SK-N-SH treated with all-trans-retinoic acid at 6 μM for 48 hours (cell line): ENCODE measurements at regions not wholly inside any gene's neighbourhood (a gene's known extent, or its start where the extent isn't known, plus 50 kb on each side); places are given as distances from the start of the nearest gene placed in this dataset.
"Not testable (repeated sequence)": the region's sequence is repeated elsewhere in the genome, so short reads cannot be mapped to it uniquely, and the experiment has no call there.

Experiments used
- ATAC-seq: fragments of 200-7000 bp; cut with Tn5 transposase; 3 replicates; pipeline ENCODE4 v1.9.1; 2020; ENCODE audit warnings: mild to moderate bottlenecking, moderate library complexity
- ARNTL ChIP-seq: fragments of 450-650 bp; formaldehyde crosslinking; IDR thresholded peaks from 2 replicates; pipeline ENCODE4 v1.5.0; 2020; ENCODE audit warnings: low read depth, mild to moderate bottlenecking, moderate library complexity, borderline replicate concordance
- BACH2 ChIP-seq: fragments of 250-450 bp; sonication (Bioruptor Pico); IDR thresholded peaks from 2 replicates; pipeline ENCODE4 v1.9.0; 2021; ENCODE audit warnings: mild to moderate bottlenecking, borderline replicate concordance
- CSDC2 ChIP-seq: fragments of 250-450 bp; sonication (Bioruptor Pico); IDR thresholded peaks from 2 replicates; pipeline ENCODE4 v1.5.0; 2020; ENCODE audit warnings: mild to moderate bottlenecking, moderate library complexity
- ESRRG ChIP-seq: fragments of 250-450 bp; sonication (Bioruptor Pico); IDR thresholded peaks from 2 replicates; pipeline ENCODE4 v1.6.1; 2021; ENCODE audit warnings: mild to moderate bottlenecking
- GLIS3 ChIP-seq: fragments of 250-450 bp; sonication (Bioruptor Pico); IDR thresholded peaks from 2 replicates; pipeline ENCODE4 v1.5.0; 2020; ENCODE audit warnings: mild to moderate bottlenecking, moderate library complexity
- ISL1 ChIP-seq: fragments of 250-450 bp; sonication (Bioruptor Pico); IDR thresholded peaks from 2 replicates; pipeline ENCODE4 v2.1.2; 2022; ENCODE audit warnings: mild to moderate bottlenecking, moderate library complexity
- OSR1 ChIP-seq: fragments of 250-450 bp; sonication (Bioruptor Pico); IDR thresholded peaks from 2 replicates; pipeline ENCODE4 v1.8.0; 2022; ENCODE audit warnings: moderate library complexity, mild to moderate bottlenecking, inconsistent platforms
- SNAI2 ChIP-seq: fragments of 250-450 bp; sonication (Bioruptor Pico); IDR thresholded peaks from 2 replicates; pipeline ENCODE4 v1.5.0; 2020; ENCODE audit warnings: mild to moderate bottlenecking, moderate library complexity
- TOX ChIP-seq: fragments of 250-450 bp; sonication (Bioruptor Pico); IDR thresholded peaks from 2 replicates; pipeline ENCODE4 v1.8.0; 2021; ENCODE audit warnings: mild to moderate bottlenecking, moderate library complexity, borderline replicate concordance
- ZC3H10 ChIP-seq: fragments of 250-450 bp; sonication (Bioruptor Pico); IDR thresholded peaks from 2 replicates; pipeline ENCODE4 v1.5.1; 2021; ENCODE audit warnings: mild to moderate bottlenecking, moderate library complexity
- ZFP3 ChIP-seq: fragments of 250-450 bp; sonication (Bioruptor Pico); IDR thresholded peaks from 2 replicates; pipeline ENCODE4 v1.5.0; 2020; ENCODE audit warnings: mild to moderate bottlenecking, moderate library complexity
- ZFP30 ChIP-seq: fragments of 450-650 bp; formaldehyde crosslinking; IDR thresholded peaks from 2 replicates; pipeline ENCODE4 v1.5.0; 2022; ENCODE audit warnings: mild to moderate bottlenecking, moderate library complexity
- ZNF565 ChIP-seq: fragments of 450-650 bp; formaldehyde crosslinking; conservative IDR thresholded peaks from 2 replicates; pipeline ENCODE4 v1.5.0; 2020; ENCODE audit warnings: low read depth, mild to moderate bottlenecking, moderate library complexity
- ZNF70 ChIP-seq: fragments of 450-650 bp; formaldehyde crosslinking; IDR thresholded peaks from 2 replicates; pipeline ENCODE4 v1.5.0; 2020; ENCODE audit warnings: mild to moderate bottlenecking, moderate library complexity
- ZNF8 ChIP-seq: fragments of 450-650 bp; formaldehyde crosslinking; IDR thresholded peaks from 2 replicates; pipeline ENCODE4 v1.5.0; 2020; ENCODE audit warnings: mild to moderate bottlenecking, moderate library complexity
- TF ChIP-seq, protein P1 (sequence below): fragments of 250-450 bp; sonication (Bioruptor Pico); IDR thresholded peaks from 2 replicates; pipeline ENCODE4 v1.8.0; 2020; ENCODE audit warnings: mild to moderate bottlenecking, moderate library complexity, borderline replicate concordance
- TF ChIP-seq, protein P2 (sequence below): fragments of 250-450 bp; sonication (Bioruptor Pico); IDR thresholded peaks from 2 replicates; pipeline ENCODE4 v1.5.1; 2020; ENCODE audit warnings: low read depth, mild to moderate bottlenecking, moderate library complexity
- TF ChIP-seq, protein P3 (sequence below): fragments of 250-450 bp; sonication (Bioruptor Pico); IDR thresholded peaks from 2 replicates; pipeline ENCODE4 v1.8.0; 2021; ENCODE audit warnings: low read depth, mild to moderate bottlenecking, moderate library complexity, borderline replicate concordance
- TF ChIP-seq, protein P4 (sequence below): fragments of 250-450 bp; sonication (Bioruptor Pico); IDR thresholded peaks from 2 replicates; pipeline ENCODE4 v1.5.1; 2021; ENCODE audit warnings: mild to moderate bottlenecking, moderate library complexity
- TF ChIP-seq, protein P5 (sequence below): fragments of 250-450 bp; sonication (Bioruptor Pico); IDR thresholded peaks from 2 replicates; pipeline ENCODE4 v1.5.0; 2020; ENCODE audit warnings: mild to moderate bottlenecking, moderate library complexity

DNA sequence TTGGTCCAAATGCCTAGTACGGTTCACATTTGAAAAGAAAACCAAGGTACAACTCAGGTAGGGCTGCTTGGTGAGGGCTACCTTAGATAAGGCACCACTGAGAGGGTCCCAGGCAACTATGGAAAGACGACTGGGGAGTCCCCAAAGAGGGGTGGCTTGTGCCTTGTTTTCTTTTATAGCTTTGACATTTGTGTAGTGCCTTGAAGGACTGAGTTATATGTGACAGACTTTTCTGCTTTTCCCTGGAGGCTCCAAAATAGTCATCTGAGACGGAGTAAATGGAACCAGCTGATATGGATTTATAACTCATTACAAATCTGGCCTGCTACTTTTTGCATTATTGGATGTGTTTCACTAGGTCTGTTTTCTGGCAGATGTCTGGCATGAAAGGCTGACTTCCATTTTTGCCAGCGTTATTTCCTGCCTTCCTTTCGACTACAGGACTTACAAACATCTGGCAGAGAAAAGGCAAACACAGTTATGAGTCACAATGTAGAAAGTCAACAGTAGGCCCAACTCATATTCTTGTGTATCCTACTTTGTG, 88.2 kb upstream of the IMMP2L start (continued):
- TF ChIP-seq ZNF70 (CRISPR knock-in tag) (no peak; the same call in none of the 2 replicates), ZFP3 (no peak), BACH2 (CRISPR knock-in tag) (no peak), GLIS3 (CRISPR knock-in tag) (no peak), TOX (no peak), ISL1 (CRISPR knock-in tag) (peak; percentile 44; the same call in 1 of the 2 replicates)
- TF ChIP-seq, protein P1, sequence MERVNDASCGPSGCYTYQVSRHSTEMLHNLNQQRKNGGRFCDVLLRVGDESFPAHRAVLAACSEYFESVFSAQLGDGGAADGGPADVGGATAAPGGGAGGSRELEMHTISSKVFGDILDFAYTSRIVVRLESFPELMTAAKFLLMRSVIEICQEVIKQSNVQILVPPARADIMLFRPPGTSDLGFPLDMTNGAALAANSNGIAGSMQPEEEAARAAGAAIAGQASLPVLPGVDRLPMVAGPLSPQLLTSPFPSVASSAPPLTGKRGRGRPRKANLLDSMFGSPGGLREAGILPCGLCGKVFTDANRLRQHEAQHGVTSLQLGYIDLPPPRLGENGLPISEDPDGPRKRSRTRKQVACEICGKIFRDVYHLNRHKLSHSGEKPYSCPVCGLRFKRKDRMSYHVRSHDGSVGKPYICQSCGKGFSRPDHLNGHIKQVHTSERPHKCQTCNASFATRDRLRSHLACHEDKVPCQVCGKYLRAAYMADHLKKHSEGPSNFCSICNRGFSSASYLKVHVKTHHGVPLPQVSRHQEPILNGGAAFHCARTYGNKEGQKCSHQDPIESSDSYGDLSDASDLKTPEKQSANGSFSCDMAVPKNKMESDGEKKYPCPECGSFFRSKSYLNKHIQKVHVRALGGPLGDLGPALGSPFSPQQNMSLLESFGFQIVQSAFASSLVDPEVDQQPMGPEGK (CRISPR knock-in tag): no peak

DNA sequence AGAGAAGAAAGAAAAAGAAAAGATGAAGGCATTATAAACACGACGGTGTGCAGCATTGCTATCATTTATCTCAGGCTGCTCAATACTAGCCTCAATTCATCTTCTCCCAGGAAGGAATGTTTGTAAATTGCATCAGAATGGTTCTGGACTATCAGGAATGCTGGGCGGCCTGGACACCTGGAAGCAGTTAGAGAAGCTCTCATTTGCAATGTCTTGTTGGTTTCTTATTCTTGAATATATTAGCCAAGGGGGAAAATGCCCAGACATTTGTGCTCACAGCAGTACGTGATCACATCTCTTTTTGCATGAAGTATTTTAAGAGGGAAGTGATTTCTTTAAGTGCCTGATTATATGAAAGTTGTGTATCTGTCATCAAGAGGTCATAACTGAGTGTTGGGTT, 85.6 kb upstream of the IMMP2L start:
- TF ChIP-seq TOX: no peak
- TF ChIP-seq, protein P2, sequence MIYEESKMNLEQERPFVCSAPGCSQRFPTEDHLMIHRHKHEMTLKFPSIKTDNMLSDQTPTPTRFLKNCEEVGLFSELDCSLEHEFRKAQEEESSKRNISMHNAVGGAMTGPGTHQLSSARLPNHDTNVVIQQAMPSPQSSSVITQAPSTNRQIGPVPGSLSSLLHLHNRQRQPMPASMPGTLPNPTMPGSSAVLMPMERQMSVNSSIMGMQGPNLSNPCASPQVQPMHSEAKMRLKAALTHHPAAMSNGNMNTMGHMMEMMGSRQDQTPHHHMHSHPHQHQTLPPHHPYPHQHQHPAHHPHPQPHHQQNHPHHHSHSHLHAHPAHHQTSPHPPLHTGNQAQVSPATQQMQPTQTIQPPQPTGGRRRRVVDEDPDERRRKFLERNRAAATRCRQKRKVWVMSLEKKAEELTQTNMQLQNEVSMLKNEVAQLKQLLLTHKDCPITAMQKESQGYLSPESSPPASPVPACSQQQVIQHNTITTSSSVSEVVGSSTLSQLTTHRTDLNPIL: no peak
- TF ChIP-seq, protein P3, sequence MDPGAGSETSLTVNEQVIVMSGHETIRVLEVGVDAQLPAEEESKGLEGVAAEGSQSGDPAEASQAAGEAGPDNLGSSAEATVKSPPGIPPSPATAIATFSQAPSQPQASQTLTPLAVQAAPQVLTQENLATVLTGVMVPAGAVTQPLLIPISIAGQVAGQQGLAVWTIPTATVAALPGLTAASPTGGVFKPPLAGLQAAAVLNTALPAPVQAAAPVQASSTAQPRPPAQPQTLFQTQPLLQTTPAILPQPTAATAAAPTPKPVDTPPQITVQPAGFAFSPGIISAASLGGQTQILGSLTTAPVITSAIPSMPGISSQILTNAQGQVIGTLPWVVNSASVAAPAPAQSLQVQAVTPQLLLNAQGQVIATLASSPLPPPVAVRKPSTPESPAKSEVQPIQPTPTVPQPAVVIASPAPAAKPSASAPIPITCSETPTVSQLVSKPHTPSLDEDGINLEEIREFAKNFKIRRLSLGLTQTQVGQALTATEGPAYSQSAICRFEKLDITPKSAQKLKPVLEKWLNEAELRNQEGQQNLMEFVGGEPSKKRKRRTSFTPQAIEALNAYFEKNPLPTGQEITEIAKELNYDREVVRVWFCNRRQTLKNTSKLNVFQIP (CRISPR knock-in tag): no peak
- no peak for TF ChIP-seq ISL1 (CRISPR knock-in tag)
- TF ChIP-seq GLIS3 (CRISPR knock-in tag): no peak
- no peak for TF ChIP-seq OSR1 (CRISPR knock-in tag)
- TF ChIP-seq ZNF8 (CRISPR knock-in tag): no peak
- TF ChIP-seq BACH2 (CRISPR knock-in tag): no peak
- TF ChIP-seq ZFP3: no peak
- TF ChIP-seq ESRRG (CRISPR knock-in tag): no peak
- TF ChIP-seq, protein P4, sequence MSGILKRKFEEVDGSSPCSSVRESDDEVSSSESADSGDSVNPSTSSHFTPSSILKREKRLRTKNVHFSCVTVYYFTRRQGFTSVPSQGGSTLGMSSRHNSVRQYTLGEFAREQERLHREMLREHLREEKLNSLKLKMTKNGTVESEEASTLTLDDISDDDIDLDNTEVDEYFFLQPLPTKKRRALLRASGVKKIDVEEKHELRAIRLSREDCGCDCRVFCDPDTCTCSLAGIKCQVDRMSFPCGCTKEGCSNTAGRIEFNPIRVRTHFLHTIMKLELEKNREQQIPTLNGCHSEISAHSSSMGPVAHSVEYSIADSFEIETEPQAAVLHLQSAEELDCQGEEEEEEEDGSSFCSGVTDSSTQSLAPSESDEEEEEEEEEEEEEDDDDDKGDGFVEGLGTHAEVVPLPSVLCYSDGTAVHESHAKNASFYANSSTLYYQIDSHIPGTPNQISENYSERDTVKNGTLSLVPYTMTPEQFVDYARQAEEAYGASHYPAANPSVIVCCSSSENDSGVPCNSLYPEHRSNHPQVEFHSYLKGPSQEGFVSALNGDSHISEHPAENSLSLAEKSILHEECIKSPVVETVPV (CRISPR knock-in tag): no peak
- no peak for TF ChIP-seq CSDC2
- TF ChIP-seq, protein P5, sequence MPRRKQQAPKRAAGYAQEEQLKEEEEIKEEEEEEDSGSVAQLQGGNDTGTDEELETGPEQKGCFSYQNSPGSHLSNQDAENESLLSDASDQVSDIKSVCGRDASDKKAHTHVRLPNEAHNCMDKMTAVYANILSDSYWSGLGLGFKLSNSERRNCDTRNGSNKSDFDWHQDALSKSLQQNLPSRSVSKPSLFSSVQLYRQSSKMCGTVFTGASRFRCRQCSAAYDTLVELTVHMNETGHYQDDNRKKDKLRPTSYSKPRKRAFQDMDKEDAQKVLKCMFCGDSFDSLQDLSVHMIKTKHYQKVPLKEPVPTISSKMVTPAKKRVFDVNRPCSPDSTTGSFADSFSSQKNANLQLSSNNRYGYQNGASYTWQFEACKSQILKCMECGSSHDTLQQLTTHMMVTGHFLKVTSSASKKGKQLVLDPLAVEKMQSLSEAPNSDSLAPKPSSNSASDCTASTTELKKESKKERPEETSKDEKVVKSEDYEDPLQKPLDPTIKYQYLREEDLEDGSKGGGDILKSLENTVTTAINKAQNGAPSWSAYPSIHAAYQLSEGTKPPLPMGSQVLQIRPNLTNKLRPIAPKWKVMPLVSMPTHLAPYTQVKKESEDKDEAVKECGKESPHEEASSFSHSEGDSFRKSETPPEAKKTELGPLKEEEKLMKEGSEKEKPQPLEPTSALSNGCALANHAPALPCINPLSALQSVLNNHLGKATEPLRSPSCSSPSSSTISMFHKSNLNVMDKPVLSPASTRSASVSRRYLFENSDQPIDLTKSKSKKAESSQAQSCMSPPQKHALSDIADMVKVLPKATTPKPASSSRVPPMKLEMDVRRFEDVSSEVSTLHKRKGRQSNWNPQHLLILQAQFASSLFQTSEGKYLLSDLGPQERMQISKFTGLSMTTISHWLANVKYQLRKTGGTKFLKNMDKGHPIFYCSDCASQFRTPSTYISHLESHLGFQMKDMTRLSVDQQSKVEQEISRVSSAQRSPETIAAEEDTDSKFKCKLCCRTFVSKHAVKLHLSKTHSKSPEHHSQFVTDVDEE: no peak
- TF ChIP-seq SNAI2 (CRISPR knock-in tag): no peak
- no peak for TF ChIP-seq ZNF565 (CRISPR knock-in tag)
- no peak for TF ChIP-seq ZFP30 (CRISPR knock-in tag)
- no peak for TF ChIP-seq ARNTL (CRISPR knock-in tag)
- TF ChIP-seq, protein P1 (CRISPR knock-in tag): no peak
- no peak for TF ChIP-seq ZC3H10 (CRISPR knock-in tag)
- ATAC-seq: no peak

DNA sequence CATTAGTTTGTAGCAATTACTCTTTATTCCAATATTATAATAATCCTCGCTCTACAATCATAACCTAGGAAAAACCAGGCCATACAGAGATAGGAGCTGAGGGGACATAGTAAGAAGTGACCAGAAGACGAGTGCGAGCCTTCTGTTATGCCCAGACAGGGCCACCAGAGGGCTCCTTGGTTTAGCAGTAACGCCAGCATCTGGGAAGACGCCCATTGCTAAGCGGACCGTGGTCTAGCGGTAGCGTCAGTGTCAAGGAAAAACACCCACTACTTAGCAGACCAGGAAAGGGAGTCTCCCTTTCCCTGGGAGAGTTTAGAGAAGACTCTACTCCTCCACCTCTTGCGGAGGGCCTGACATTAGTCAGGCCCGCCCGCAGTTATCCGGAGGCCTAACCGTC, 82.3 kb upstream of the IMMP2L start:
- ATAC-seq: not testable (repeated sequence)
